Neural progenitor cell (in vitro differentiated cells): ENCODE measurements at regions not wholly inside any gene's neighbourhood (a gene's known extent, or its start where the extent isn't known, plus 50 kb on each side); places are given as distances from the start of the nearest gene placed in this dataset.
A peak's percentile ranks its signal among the peaks of the same experiment; 100 is the strongest.

ENCODE experiments used
- DNase-seq: peaks from one replicate; pipeline ENCODE4 v3.0.0-alpha.2; 2016; ENCODE audit warnings: low spot score
- H2AFZ ChIP-seq: fragments of 200-600 bp; sonication (generic); replicated peaks from 2 replicates; pipeline ENCODE4 v1.6.1; 2016; ENCODE audit warnings: antibody characterized with exemption
- H3F3A ChIP-seq: fragments of 200-600 bp; sonication (generic); 2 replicates; pipeline ENCODE4 v1.6.1; 2016; ENCODE audit warnings: antibody characterized with exemption, low read depth
- H3K27ac ChIP-seq: fragments of 200-600 bp; sonication (generic); 2 replicates; pipeline ENCODE4 v1.5.1; 2016; ENCODE audit warnings: mild to moderate bottlenecking
- H3K27me3 ChIP-seq: fragments of 200-600 bp; sonication (generic); 2 replicates; pipeline ENCODE4 v1.6.1; 2016; ENCODE audit warnings: mild to moderate bottlenecking, moderate library complexity
- H3K36me3 ChIP-seq: fragments of 200-600 bp; sonication (generic); 2 replicates; pipeline ENCODE4 v1.5.1; 2016
- H3K4me1 ChIP-seq: fragments of 200-600 bp; sonication (generic); 2 replicates; pipeline ENCODE4 v1.6.1; 2016; ENCODE audit warnings: mixed run types
- H3K4me2 ChIP-seq: fragments of 200-600 bp; sonication (generic); 2 replicates; pipeline ENCODE4 v1.6.1; 2016
- H3K4me3 ChIP-seq: fragments of 200-600 bp; sonication (generic); 2 replicates; pipeline ENCODE4 v1.5.1; 2016
- H3K79me2 ChIP-seq: fragments of 200-600 bp; sonication (generic); 2 replicates; pipeline ENCODE4 v1.6.1; 2016; ENCODE audit warnings: low read depth
- H3K9ac ChIP-seq: fragments of 200-600 bp; sonication (generic); 2 replicates; pipeline ENCODE4 v1.6.1; 2016
- H3K9me3 ChIP-seq: fragments of 200-600 bp; sonication (generic); 2 replicates; pipeline ENCODE4 v1.5.1; 2016; ENCODE audit warnings: low read depth
- H4K20me1 ChIP-seq: fragments of 200-600 bp; sonication (generic); 2 replicates; pipeline ENCODE4 v1.6.1; 2016; ENCODE audit warnings: low read depth
- H3K27ac Mint-ChIP-seq: 3 replicates; pipeline ENCODE4 v1.8.0; 2021; ENCODE audit warnings: mixed read lengths
- H3K27me3 Mint-ChIP-seq: 2 replicates; pipeline ENCODE4 v1.8.0; 2022; ENCODE audit warnings: low read depth, mild to moderate bottlenecking, inconsistent platforms, moderate library complexity, mixed read lengths; ENCODE audit not compliant: insufficient read depth
- H3K36me3 Mint-ChIP-seq: 3 replicates; pipeline ENCODE4 v1.8.0; 2021; ENCODE audit warnings: mixed read lengths
- H3K4me1 Mint-ChIP-seq: 3 replicates; pipeline ENCODE4 v1.8.0; 2021; ENCODE audit warnings: mixed read lengths
- H3K4me3 Mint-ChIP-seq: 3 replicates; pipeline ENCODE4 v1.8.0; 2021; ENCODE audit warnings: mild to moderate bottlenecking, moderate library complexity, mixed read lengths
- H3K9me3 Mint-ChIP-seq: 3 replicates; pipeline ENCODE4 v1.8.0; 2020; ENCODE audit warnings: mixed read lengths
- EZH2 ChIP-seq: fragments of 200-600 bp; sonication (generic); IDR thresholded peaks from 2 replicates; pipeline ENCODE4 v1.6.1; 2017; ENCODE audit warnings: antibody characterized with exemption, mild to moderate bottlenecking, moderate library complexity
- EZH2phosphoT487 ChIP-seq: fragments of 200-600 bp; sonication (generic); IDR thresholded peaks from 2 replicates; pipeline ENCODE4 v1.6.1; 2017; ENCODE audit warnings: antibody characterized with exemption
- TF ChIP-seq, protein P1 (sequence below): fragments of 200-600 bp; sonication (generic); IDR thresholded peaks from 2 replicates; pipeline ENCODE4 v1.5.1; 2017; ENCODE audit warnings: antibody characterized with exemption, mild to moderate bottlenecking

DNA sequence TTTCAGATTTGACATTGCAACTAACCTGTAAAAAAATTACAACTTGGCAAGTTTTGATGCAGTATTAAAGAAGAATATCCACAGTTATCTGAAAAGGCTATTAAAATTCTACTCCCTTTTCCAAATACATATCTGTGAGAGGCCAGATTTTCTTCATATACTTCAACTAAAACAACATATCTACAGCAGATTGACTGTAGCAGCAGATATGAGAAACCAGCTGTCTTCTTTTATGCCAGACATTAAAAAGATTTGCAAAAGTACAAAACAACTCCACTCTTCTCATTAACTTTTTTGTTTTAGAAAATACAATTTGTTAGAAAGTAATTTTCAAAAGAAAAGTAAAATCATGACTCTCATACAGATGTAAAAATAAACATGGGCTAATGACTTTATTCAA lies 281.1 kb upstream of the PCSK5 start:
- TF ChIP-seq, protein P1, sequence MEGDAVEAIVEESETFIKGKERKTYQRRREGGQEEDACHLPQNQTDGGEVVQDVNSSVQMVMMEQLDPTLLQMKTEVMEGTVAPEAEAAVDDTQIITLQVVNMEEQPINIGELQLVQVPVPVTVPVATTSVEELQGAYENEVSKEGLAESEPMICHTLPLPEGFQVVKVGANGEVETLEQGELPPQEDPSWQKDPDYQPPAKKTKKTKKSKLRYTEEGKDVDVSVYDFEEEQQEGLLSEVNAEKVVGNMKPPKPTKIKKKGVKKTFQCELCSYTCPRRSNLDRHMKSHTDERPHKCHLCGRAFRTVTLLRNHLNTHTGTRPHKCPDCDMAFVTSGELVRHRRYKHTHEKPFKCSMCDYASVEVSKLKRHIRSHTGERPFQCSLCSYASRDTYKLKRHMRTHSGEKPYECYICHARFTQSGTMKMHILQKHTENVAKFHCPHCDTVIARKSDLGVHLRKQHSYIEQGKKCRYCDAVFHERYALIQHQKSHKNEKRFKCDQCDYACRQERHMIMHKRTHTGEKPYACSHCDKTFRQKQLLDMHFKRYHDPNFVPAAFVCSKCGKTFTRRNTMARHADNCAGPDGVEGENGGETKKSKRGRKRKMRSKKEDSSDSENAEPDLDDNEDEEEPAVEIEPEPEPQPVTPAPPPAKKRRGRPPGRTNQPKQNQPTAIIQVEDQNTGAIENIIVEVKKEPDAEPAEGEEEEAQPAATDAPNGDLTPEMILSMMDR = no peak
- TF ChIP-seq EZH2 (no peak), EZH2phosphoT487 (no peak)
- Histone ChIP-seq H3K9me3 (no peaks in the 10 kb centered on the region), H3K4me2 (no peak overlapping the region), H3K27ac (no peak overlapping the region), H3K79me2 (no peaks in the 10 kb centered on the region), H3K9ac (no peak overlapping the region), H3F3A (no peaks in the 10 kb centered on the region), H3K36me3 (no peaks in the 10 kb centered on the region), H4K20me1 (no peaks in the 10 kb centered on the region), H3K4me3 (no peak overlapping the region), H2AFZ (no peak overlapping the region), H3K27me3 (no peaks in the 10 kb centered on the region), H3K4me1 (peaks cover 7% of the 10 kb centered on the region)
- Mint-ChIP-seq H3K27ac (no peak overlapping the region), H3K4me3 (no peak overlapping the region), H3K36me3 (no peaks in the 10 kb centered on the region), H3K4me1 (peaks cover 7% of the 10 kb centered on the region), H3K27me3 (no peaks in the 10 kb centered on the region), H3K9me3 (peaks cover 4% of the 10 kb centered on the region)
- DNase-seq = no peak

DNA sequence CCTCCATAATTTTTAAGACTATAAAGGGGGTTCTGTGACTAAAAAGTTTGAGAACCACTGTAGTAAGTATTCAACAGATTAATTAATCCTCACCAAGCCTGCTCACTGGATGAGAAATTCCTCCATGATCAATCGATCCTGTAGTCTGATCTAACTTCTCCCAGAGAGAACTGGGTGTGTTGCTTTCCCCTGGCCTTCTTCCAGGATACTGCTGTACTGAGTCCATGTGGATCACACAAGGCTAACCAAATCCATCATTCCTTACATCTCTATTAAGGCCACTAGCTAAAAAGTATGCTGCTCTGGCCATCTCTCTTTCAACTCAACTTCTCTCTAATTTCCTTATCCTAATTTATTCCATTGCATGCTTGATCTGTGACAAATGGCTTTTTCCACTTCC lies 280.2 kb upstream of the PCSK5 start:
- Histone ChIP-seq H3K27ac (no peak overlapping the region), H3K9me3 (no peaks in the 10 kb centered on the region), H2AFZ (no peak overlapping the region), H3K79me2 (no peaks in the 10 kb centered on the region), H4K20me1 (no peaks in the 10 kb centered on the region), H3K4me2 (no peak overlapping the region), H3K27me3 (no peaks in the 10 kb centered on the region), H3K36me3 (no peaks in the 10 kb centered on the region), H3K9ac (no peak overlapping the region), H3K4me1 (peaks cover 10% of the 10 kb centered on the region), H3F3A (no peaks in the 10 kb centered on the region), H3K4me3 (no peak overlapping the region)
- Mint-ChIP-seq H3K27me3 (peaks cover 2% of the 10 kb centered on the region), H3K36me3 (no peaks in the 10 kb centered on the region), H3K4me3 (no peak overlapping the region), H3K27ac (no peak overlapping the region), H3K4me1 (peaks cover 9% of the 10 kb centered on the region), H3K9me3 (peaks cover 4% of the 10 kb centered on the region)
- TF ChIP-seq EZH2 (no peak), EZH2phosphoT487 (no peak)
- no peak for DNase-seq

DNA sequence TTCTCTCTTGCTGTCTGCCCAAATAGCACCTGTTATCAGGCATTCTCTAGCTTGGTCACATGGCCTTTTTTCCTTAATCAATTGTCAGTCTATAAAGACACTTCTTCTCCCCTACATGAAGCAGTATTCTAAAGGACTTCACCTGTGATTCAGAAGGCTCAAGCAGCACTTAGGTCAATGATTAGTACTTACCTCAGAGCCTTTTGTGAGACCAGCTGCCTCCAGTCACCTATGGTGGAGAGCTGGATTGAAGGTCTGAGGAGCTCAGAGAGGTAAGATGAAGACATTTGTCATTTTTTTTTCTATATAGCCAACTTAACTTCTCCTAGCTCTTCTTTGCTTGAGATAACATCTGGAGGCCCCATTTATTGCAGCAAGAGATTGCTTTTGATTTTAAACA lies 278.3 kb upstream of the PCSK5 start:
- Histone ChIP-seq H3K27me3 (no peaks in the 10 kb centered on the region), H4K20me1 (no peaks in the 10 kb centered on the region), H3K4me1 (peaks cover 28% of the 10 kb centered on the region), H3K4me2 (no peak overlapping the region), H3K27ac (no peak overlapping the region), H3K79me2 (no peaks in the 10 kb centered on the region), H3F3A (peaks cover 4% of the 10 kb centered on the region), H3K9me3 (no peaks in the 10 kb centered on the region), H3K9ac (no peak overlapping the region), H3K36me3 (no peaks in the 10 kb centered on the region), H3K4me3 (no peak overlapping the region), H2AFZ (peak overlapping the region; percentile 61)
- H3K27me3 Mint-ChIP-seq = peaks cover 8% of the 10 kb centered on the region
- peaks cover 5% of the 10 kb centered on the region for H3K9me3 Mint-ChIP-seq
- no peak overlapping the region for H3K27ac Mint-ChIP-seq
- H3K36me3 Mint-ChIP-seq = peaks cover 2% of the 10 kb centered on the region
- TF ChIP-seq EZH2 = no peak
- TF ChIP-seq, protein P1 = no peak
- no peak for TF ChIP-seq EZH2phosphoT487
- no peak for DNase-seq
- peaks cover 27% of the 10 kb centered on the region for H3K4me1 Mint-ChIP-seq
- H3K4me3 Mint-ChIP-seq = no peak overlapping the region

- Histone ChIP-seq H2AFZ (no peak overlapping the region), H3K36me3 (no peaks in the 10 kb centered on the region)
- H3K4me3 Mint-ChIP-seq = no peak overlapping the region
These were observed 277.7 kb upstream of the PCSK5 start for GRCh38 chr9:75612754-75613153.

More at GRCh38 chr9:75612754-75613153, 277.7 kb upstream of the PCSK5 start:
- no peak overlapping the region for H3K27ac Mint-ChIP-seq
- H3K4me1 Mint-ChIP-seq = peaks cover 33% of the 10 kb centered on the region
- Histone ChIP-seq H3K79me2 (no peaks in the 10 kb centered on the region), H3K27ac (no peak overlapping the region), H3K4me3 (no peak overlapping the region), H3K4me1 (peaks cover 33% of the 10 kb centered on the region), H4K20me1 (no peaks in the 10 kb centered on the region), H3K9ac (no peak overlapping the region), H3K27me3 (no peaks in the 10 kb centered on the region), H3K4me2 (no peak overlapping the region), H3F3A (peaks cover 4% of the 10 kb centered on the region), H3K9me3 (no peaks in the 10 kb centered on the region)
- peaks cover 2% of the 10 kb centered on the region for H3K36me3 Mint-ChIP-seq
- peaks cover 8% of the 10 kb centered on the region for H3K9me3 Mint-ChIP-seq
- no peak for DNase-seq
- peaks cover 8% of the 10 kb centered on the region for H3K27me3 Mint-ChIP-seq
- TF ChIP-seq EZH2 (no peak), EZH2phosphoT487 (no peak)
- TF ChIP-seq, protein P1 = no peak
